ENCODE measurements at regions not wholly inside any gene's neighbourhood (a gene's known extent, or its start where the extent isn't known, plus 50 kb on each side); places are given as distances from the start of the nearest gene placed in this dataset.

DNA sequence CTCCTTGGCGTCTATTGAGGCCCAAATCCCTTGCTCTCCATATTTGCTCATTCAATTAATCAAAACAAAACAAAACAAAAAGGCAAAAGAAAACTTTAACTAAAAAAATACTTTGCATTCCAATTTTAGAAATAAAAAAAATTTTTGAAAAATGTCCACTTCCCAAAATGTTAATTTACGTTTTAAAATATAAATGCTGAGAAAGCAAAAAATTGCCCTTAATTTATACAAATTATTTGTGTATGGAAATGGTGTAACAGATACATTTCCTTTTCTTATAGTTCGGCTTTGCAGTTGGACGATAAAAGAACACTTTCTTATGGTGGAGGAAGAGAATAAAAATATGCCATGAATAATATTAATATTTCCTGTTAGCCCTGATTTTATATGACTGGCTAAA, 652.8 kb upstream of the PFKP start:
- H3K4me1 Mint-ChIP-seq: no peaks in the 10 kb centered on the region
- TF ChIP-seq, protein P1, sequence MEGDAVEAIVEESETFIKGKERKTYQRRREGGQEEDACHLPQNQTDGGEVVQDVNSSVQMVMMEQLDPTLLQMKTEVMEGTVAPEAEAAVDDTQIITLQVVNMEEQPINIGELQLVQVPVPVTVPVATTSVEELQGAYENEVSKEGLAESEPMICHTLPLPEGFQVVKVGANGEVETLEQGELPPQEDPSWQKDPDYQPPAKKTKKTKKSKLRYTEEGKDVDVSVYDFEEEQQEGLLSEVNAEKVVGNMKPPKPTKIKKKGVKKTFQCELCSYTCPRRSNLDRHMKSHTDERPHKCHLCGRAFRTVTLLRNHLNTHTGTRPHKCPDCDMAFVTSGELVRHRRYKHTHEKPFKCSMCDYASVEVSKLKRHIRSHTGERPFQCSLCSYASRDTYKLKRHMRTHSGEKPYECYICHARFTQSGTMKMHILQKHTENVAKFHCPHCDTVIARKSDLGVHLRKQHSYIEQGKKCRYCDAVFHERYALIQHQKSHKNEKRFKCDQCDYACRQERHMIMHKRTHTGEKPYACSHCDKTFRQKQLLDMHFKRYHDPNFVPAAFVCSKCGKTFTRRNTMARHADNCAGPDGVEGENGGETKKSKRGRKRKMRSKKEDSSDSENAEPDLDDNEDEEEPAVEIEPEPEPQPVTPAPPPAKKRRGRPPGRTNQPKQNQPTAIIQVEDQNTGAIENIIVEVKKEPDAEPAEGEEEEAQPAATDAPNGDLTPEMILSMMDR (IDR thresholded peaks at IDR 0.05; ENCODE audit: unreplicated experiment in 3 of 3): no peak
- H3K27me3 Mint-ChIP-seq (ENCODE audit: low read depth): no peaks in the 10 kb centered on the region
- no peak overlapping the region for H3K4me3 Mint-ChIP-seq
- no peaks in the 10 kb centered on the region for H3K36me3 Mint-ChIP-seq (ENCODE audit: low read depth)
- no peak overlapping the region for H3K27ac Mint-ChIP-seq
- H3K9me3 Mint-ChIP-seq: peaks cover 7% of the 10 kb centered on the region

DNA sequence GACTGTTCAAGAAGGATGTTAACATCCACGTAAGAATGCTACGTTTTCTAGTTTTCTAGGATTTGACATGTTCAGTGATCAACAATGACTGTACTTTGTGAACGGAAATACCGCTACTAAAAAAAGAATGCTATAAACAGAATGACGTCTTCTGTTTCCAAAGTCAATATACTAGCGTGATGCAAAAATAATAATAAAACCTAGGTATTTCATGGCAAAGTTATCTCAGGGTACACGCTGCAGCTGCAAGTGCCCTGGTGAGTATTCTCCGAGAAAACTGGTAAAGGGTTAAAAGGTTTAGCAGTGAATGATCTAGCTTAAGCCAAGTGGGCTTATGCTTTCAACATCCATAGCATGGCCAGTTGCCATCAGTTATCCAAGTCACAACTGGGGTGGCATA, 653.3 kb upstream of the PFKP start:
- no peaks in the 10 kb centered on the region for H3K36me3 Mint-ChIP-seq (ENCODE audit: low read depth)
- no peak overlapping the region for H3K4me3 Mint-ChIP-seq
- TF ChIP-seq, protein P1 (IDR thresholded peaks at IDR 0.05; ENCODE audit: unreplicated experiment in 3 of 3): no peak
- H3K27ac Mint-ChIP-seq: no peak overlapping the region
- H3K27me3 Mint-ChIP-seq (ENCODE audit: low read depth): no peaks in the 10 kb centered on the region
- peaks cover 7% of the 10 kb centered on the region for H3K9me3 Mint-ChIP-seq
- H3K4me1 Mint-ChIP-seq: no peaks in the 10 kb centered on the region

DNA sequence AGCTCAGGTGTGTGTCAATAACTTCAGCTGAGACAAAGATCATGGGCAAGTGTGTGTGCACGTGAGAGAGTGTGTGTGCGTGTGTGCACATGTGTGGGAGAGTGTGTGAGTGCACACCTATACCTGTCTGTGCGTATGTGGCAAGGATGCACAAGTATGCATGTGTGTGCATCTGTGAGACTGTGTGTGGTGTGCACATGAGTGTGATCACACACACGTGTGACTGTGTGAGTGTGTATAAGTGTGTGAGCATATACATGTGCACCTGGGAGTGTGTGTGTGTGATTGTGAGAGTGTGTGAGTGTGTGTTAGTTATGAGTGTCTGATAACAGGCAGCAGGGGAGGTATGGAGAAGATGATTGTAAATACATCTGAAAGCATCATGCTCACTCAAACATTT, 657.3 kb upstream of the PFKP start:
- Mint-ChIP-seq H3K27ac (no peak overlapping the region), H3K4me1 (no peaks in the 10 kb centered on the region), H3K36me3 (ENCODE audit: low read depth) (no peaks in the 10 kb centered on the region), H3K27me3 (ENCODE audit: low read depth) (no peaks in the 10 kb centered on the region), H3K4me3 (no peak overlapping the region), H3K9me3 (peaks cover 7% of the 10 kb centered on the region)
- TF ChIP-seq, protein P1 (IDR thresholded peaks at IDR 0.05; ENCODE audit: unreplicated experiment in 3 of 3): no peak

DNA sequence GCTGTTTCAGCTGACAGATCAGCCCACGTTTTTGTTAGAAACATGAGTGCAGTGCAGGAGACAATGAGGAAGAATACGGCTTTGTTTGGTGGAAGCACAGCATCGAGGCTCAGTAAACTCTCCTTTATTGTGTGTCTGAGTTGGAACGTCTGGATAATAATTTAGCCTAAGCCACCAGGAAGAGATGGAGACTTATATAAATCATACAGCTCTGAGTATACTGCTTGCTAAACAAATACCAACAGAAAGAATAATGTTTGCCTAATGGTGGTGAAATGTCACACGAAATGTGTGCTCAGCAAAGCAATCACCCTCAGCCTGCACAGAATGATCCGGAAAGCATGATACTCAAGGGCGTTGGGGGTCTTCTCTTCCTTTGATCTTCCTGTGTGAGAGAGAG, 664.1 kb upstream of the ADARB2 start:
- H3K9me3 Mint-ChIP-seq: no peaks in the 10 kb centered on the region
- H3K4me1 Mint-ChIP-seq: no peaks in the 10 kb centered on the region
- TF ChIP-seq, protein P1 (IDR thresholded peaks at IDR 0.05; ENCODE audit: unreplicated experiment in 3 of 3): no peak
- no peak overlapping the region for H3K27ac Mint-ChIP-seq
- no peak overlapping the region for H3K4me3 Mint-ChIP-seq
- no peaks in the 10 kb centered on the region for H3K27me3 Mint-ChIP-seq (ENCODE audit: low read depth)
- no peaks in the 10 kb centered on the region for H3K36me3 Mint-ChIP-seq (ENCODE audit: low read depth)

DNA sequence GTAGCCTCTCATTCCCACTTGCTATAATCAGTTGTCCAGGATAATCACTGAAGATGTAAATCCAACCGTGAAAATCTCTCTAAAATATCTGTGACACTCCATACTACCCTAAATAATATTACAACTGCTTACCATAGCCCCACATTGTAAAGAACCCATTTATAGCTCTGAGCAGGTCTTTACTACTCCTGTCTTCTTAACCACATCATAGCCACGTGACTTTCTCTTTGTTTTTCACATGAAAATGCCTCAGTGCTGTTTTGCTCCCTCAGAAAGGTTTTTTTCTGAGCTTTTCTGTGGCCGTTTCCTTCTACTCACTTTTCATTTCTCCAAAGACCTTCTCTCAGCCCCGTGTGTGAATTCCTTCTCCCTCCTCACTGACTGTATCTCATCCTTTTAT, 662.2 kb upstream of the ADARB2 start:
- no peaks in the 10 kb centered on the region for H3K27me3 Mint-ChIP-seq (ENCODE audit: low read depth)
- H3K4me1 Mint-ChIP-seq: no peaks in the 10 kb centered on the region
- no peak overlapping the region for H3K4me3 Mint-ChIP-seq

DNA sequence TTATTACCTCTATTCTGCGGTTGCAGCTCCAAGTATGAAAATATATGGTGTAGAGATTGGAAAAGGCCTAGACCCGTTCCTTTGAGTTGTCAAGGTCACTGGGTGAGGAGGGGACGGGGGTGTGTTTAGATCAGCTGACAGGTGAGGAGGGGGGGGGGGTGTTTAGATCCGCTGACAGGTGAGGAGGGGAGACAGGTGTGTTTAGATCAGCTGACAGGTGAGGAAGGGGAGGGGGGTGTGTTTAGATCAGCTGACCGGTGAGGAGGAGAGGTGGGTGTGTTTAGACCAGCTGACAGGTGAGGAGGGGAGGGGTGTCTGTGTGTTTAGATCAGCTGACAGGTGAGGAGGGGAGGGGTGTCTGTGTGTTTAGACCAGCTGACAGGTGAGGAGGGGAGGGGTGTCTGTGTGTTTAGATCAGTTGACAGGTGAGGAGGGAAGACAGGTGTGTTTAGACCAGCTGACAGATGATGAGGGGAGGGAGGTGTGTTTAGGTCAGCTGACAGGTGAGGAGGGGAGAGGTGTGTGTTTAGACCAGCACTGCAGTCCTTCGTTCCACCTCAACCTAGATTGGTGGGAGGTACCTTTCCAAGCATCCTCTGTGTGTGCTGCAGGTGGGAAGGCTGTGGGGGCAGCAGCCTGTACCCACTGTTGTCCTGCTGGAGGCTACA, 655.0 kb upstream of the ADARB2 start:
- no peak overlapping the region for H3K4me3 Mint-ChIP-seq
- TF ChIP-seq, protein P1 (IDR thresholded peaks at IDR 0.05; ENCODE audit: unreplicated experiment in 3 of 3): no peak
- H3K27me3 Mint-ChIP-seq (ENCODE audit: low read depth): peaks cover 9% of the 10 kb centered on the region
- no peak overlapping the region for H3K27ac Mint-ChIP-seq
- no peaks in the 10 kb centered on the region for H3K4me1 Mint-ChIP-seq
- H3K9me3 Mint-ChIP-seq: no peaks in the 10 kb centered on the region
- no peaks in the 10 kb centered on the region for H3K36me3 Mint-ChIP-seq (ENCODE audit: low read depth)

More for the DNA sequence above, 662.2 kb upstream of the ADARB2 start:
- H3K27ac Mint-ChIP-seq: no peak overlapping the region
- no peaks in the 10 kb centered on the region for H3K36me3 Mint-ChIP-seq (ENCODE audit: low read depth)
- H3K9me3 Mint-ChIP-seq: no peaks in the 10 kb centered on the region
- TF ChIP-seq, protein P1 (IDR thresholded peaks at IDR 0.05; ENCODE audit: unreplicated experiment in 3 of 3): no peak

Data from nephron (organoid).